A673 (cell line): ENCODE measurements at regions not wholly inside any gene's neighbourhood (a gene's known extent, or its start where the extent isn't known, plus 50 kb on each side); places are given as distances from the start of the nearest gene placed in this dataset.

Experiments
- BruUV-seq: library from RNA; stranded (reverse); fragments of 400-500 nt; replicated peaks from 2 replicates; lab custom pipeline; 2021; lab: Mats Ljungman, UMichigan
- CTCF ChIA-PET: fragments of 300-600 bp; sonication (Branson Sonifier 250); formaldehyde crosslinking; loops from one replicate; lab custom pipeline; 2022; ENCODE audit warnings: antibody characterized with exemption; lab: Charles Lee
- POLR2A ChIA-PET: fragments of 300-600 bp; sonication (Branson Sonifier 250); formaldehyde crosslinking; loops from one replicate; lab custom pipeline; 2022; ENCODE audit warnings: antibody characterized with exemption; ENCODE audit not compliant: low non-redundant PET; lab: Charles Lee
- DNase-seq: peaks from one replicate; pipeline ENCODE4 v3.0.0-alpha.2; 2015; ENCODE audit warnings: low spot score
- H3K27ac ChIP-seq: fragments of 200-600 bp; sonication (generic); 2 replicates; pipeline ENCODE4 v1.5.1; 2016; ENCODE audit warnings: mixed run types, low read depth, mild to moderate bottlenecking, mixed read lengths, antibody characterized with exemption, low read length; ENCODE audit not compliant: poor library complexity, severe bottlenecking
- H3K27me3 ChIP-seq: fragments of 200-600 bp; sonication (generic); replicated peaks from 2 replicates; pipeline ENCODE4 v1.6.1; 2017; ENCODE audit warnings: mixed run types, low read depth, mild to moderate bottlenecking, mixed read lengths, antibody characterized with exemption, low read length; ENCODE audit not compliant: insufficient read depth, poor library complexity
- H3K36me3 ChIP-seq: fragments of 200-600 bp; sonication (generic); 2 replicates; pipeline ENCODE4 v1.6.1; 2016; ENCODE audit warnings: mixed run types, mild to moderate bottlenecking, mixed read lengths, antibody characterized with exemption, low read length; ENCODE audit not compliant: insufficient read depth, poor library complexity, severe bottlenecking
- H3K4me1 ChIP-seq: fragments of 200-600 bp; sonication (generic); 2 replicates; pipeline ENCODE4 v1.6.1; 2017; ENCODE audit warnings: mixed run types, mild to moderate bottlenecking, mixed read lengths, antibody characterized with exemption, low read length; ENCODE audit not compliant: insufficient read depth, poor library complexity, severe bottlenecking
- H3K4me3 ChIP-seq: fragments of 200-600 bp; sonication (generic); 2 replicates; pipeline ENCODE4 v1.5.1; 2016; ENCODE audit warnings: low read depth, mixed run types, mild to moderate bottlenecking, mixed read lengths, low read length; ENCODE audit not compliant: poor library complexity, severe bottlenecking
- H3K9me3 ChIP-seq: fragments of 200-600 bp; sonication (generic); 2 replicates; pipeline ENCODE4 v1.6.1; 2016; ENCODE audit warnings: mixed run types, low read depth, mild to moderate bottlenecking, mixed read lengths, antibody characterized with exemption, low read length; ENCODE audit not compliant: poor library complexity, severe bottlenecking
- CTCF ChIP-seq: fragments of 300-800, 200-600 bp; sonication (generic); conservative IDR thresholded peaks from 2 replicates; pipeline ENCODE4 v1.5.1; 2017; ENCODE audit warnings: low read depth, mild to moderate bottlenecking, antibody characterized with exemption, low read length, moderate library complexity, mixed read lengths
- EZH2 ChIP-seq: fragments of 200-600 bp; sonication (generic); IDR thresholded peaks from 2 replicates; pipeline ENCODE4 v1.6.1; 2017; ENCODE audit warnings: borderline replicate concordance, low read depth, mild to moderate bottlenecking, mixed read lengths, antibody characterized with exemption, low read length; ENCODE audit not compliant: poor library complexity, severe bottlenecking
- intact Hi-C: fragments of 100-400 bp; cut with micrococcal nuclease; formaldehyde crosslinking; loops from one replicate; pipeline ENCODE4 v1.10.0; 2022; ENCODE audit not compliant: unreplicated experiment

- POLR2A ChIA-PET: no interaction called here
- no peaks in the 10 kb centered on the region for H3K4me1 ChIP-seq
- TF ChIP-seq EZH2 (no peak), CTCF (no peak)
- no peak overlapping the region for H3K27ac ChIP-seq
- H3K4me3 ChIP-seq: no peak overlapping the region
- H3K36me3 ChIP-seq: no peaks in the 10 kb centered on the region
- no TSS peak for BruUV-seq
- CTCF ChIA-PET: no interaction called here
- no peak for DNase-seq
- peaks cover 6% of the 10 kb centered on the region for H3K9me3 ChIP-seq
- intact Hi-C loops: no loop called here
- no peaks in the 10 kb centered on the region for H3K27me3 ChIP-seq
Observed at GRCh38 chr3:124057420-124057819, 65.5 kb upstream of the ROPN1 start.

GRCh38 chr3:124059580-124059979 is 67.7 kb upstream of the ROPN1 start:
- Histone ChIP-seq H3K27me3 (no peaks in the 10 kb centered on the region), H3K27ac (no peak overlapping the region), H3K4me3 (no peak overlapping the region), H3K9me3 (peaks cover 6% of the 10 kb centered on the region), H3K4me1 (no peaks in the 10 kb centered on the region), H3K36me3 (no peaks in the 10 kb centered on the region)
- intact Hi-C loops: no loop called here
- no peak for TF ChIP-seq EZH2
- no peak for TF ChIP-seq CTCF
- no TSS peak for BruUV-seq
- ChIA-PET CTCF (interaction anchor here (0.6 kb wide), 1 partner anchor 442 kb away, joined by 3 read pairs; no protein-coding TSS in a partner anchor), POLR2A (no interaction called here)
- DNase-seq: peak; percentile 12

- Histone ChIP-seq H3K27ac (no peak overlapping the region), H3K4me3 (no peak overlapping the region), H3K27me3 (no peaks in the 10 kb centered on the region), H3K36me3 (no peaks in the 10 kb centered on the region), H3K9me3 (peaks cover 1% of the 10 kb centered on the region), H3K4me1 (no peaks in the 10 kb centered on the region)
- DNase-seq: no peak
- ChIA-PET CTCF (interaction anchor here (0.9 kb wide), 1 partner anchor 31 kb away, joined by 3 read pairs; no protein-coding TSS in a partner anchor), POLR2A (no interaction called here)
- TF ChIP-seq CTCF (no peak), EZH2 (no peak)
- no TSS peak for BruUV-seq
- intact Hi-C loops: no loop called here
Observed at GRCh38 chr3:124063197-124063909, 71.4 kb upstream of the ROPN1 start.
